ENCODE measurements at regions not wholly inside any gene's neighbourhood (a gene's known extent, or its start where the extent isn't known, plus 50 kb on each side); places are given as distances from the start of the nearest gene placed in this dataset.
"Not testable (repeated sequence)": the region's sequence is repeated elsewhere in the genome, so short reads cannot be mapped to it uniquely, and the experiment has no call there.

- no peak overlapping the region for H3K27ac ChIP-seq (ENCODE audit: insufficient read depth, low read length, poor library complexity, severe bottlenecking)
- H3K4me1 ChIP-seq (ENCODE audit: control insufficient read depth, insufficient read depth, low read length, poor library complexity, severe bottlenecking): no peaks in the 10 kb centered on the region
- H3K4me3 ChIP-seq (ENCODE audit: insufficient read depth, low read depth, low read length, poor library complexity, severe bottlenecking): no peak overlapping the region
- no peaks in the 10 kb centered on the region for H3K9me3 ChIP-seq (ENCODE audit: control insufficient read depth, low read length)
- H3K27me3 ChIP-seq (replicated peaks; ENCODE audit: control insufficient read depth, insufficient read depth, low read length, poor library complexity, severe bottlenecking): no peaks in the 10 kb centered on the region
- no peak for DNase-seq
- H3K36me3 ChIP-seq (ENCODE audit: control insufficient read depth, insufficient read depth, low read length): no peaks in the 10 kb centered on the region
These were observed 346.8 kb downstream of the TBL1XR1 start for GRCh38 chr3:176850498-176850897.

- H3K9me3 ChIP-seq (ENCODE audit: control insufficient read depth, low read length): no peaks in the 10 kb centered on the region
- no peak overlapping the region for H3K27ac ChIP-seq (ENCODE audit: insufficient read depth, low read length, poor library complexity, severe bottlenecking)
- H3K4me3 ChIP-seq (ENCODE audit: insufficient read depth, low read depth, low read length, poor library complexity, severe bottlenecking): no peak overlapping the region
- no peaks in the 10 kb centered on the region for H3K36me3 ChIP-seq (ENCODE audit: control insufficient read depth, insufficient read depth, low read length)
- no peak for DNase-seq
- no peaks in the 10 kb centered on the region for H3K27me3 ChIP-seq (replicated peaks; ENCODE audit: control insufficient read depth, insufficient read depth, low read length, poor library complexity, severe bottlenecking)
- H3K4me1 ChIP-seq (ENCODE audit: control insufficient read depth, insufficient read depth, low read length, poor library complexity, severe bottlenecking): no peaks in the 10 kb centered on the region
These were observed 348.7 kb downstream of the TBL1XR1 start for GRCh38 chr3:176848431-176849214.

GRCh38 chr3:176842914-176843313 lies 354.4 kb downstream of the TBL1XR1 start:
- no peak overlapping the region for H3K4me3 ChIP-seq (ENCODE audit: insufficient read depth, low read depth, low read length, poor library complexity, severe bottlenecking)
- DNase-seq: no peak
- no peaks in the 10 kb centered on the region for H3K9me3 ChIP-seq (ENCODE audit: control insufficient read depth, low read length)
- H3K27ac ChIP-seq (ENCODE audit: insufficient read depth, low read length, poor library complexity, severe bottlenecking): no peak overlapping the region
- no peaks in the 10 kb centered on the region for H3K27me3 ChIP-seq (replicated peaks; ENCODE audit: control insufficient read depth, insufficient read depth, low read length, poor library complexity, severe bottlenecking)
- H3K4me1 ChIP-seq (ENCODE audit: control insufficient read depth, insufficient read depth, low read length, poor library complexity, severe bottlenecking): no peaks in the 10 kb centered on the region
- H3K36me3 ChIP-seq (ENCODE audit: control insufficient read depth, insufficient read depth, low read length): no peaks in the 10 kb centered on the region

GRCh38 chr3:176840641-176841286 lies 356.5 kb downstream of the TBL1XR1 start:
- Histone ChIP-seq H3K27me3 (replicated peaks; ENCODE audit: control insufficient read depth, insufficient read depth, low read length, poor library complexity, severe bottlenecking) (no peaks in the 10 kb centered on the region), H3K4me3 (ENCODE audit: insufficient read depth, low read depth, low read length, poor library complexity, severe bottlenecking) (no peak overlapping the region), H3K4me1 (ENCODE audit: control insufficient read depth, insufficient read depth, low read length, poor library complexity, severe bottlenecking) (no peaks in the 10 kb centered on the region), H3K27ac (ENCODE audit: insufficient read depth, low read length, poor library complexity, severe bottlenecking) (no peak overlapping the region), H3K36me3 (ENCODE audit: control insufficient read depth, insufficient read depth, low read length) (no peaks in the 10 kb centered on the region), H3K9me3 (ENCODE audit: control insufficient read depth, low read length) (no peaks in the 10 kb centered on the region)
- DNase-seq: no peak

- DNase-seq: no peak
- Histone ChIP-seq H3K4me1 (ENCODE audit: control insufficient read depth, insufficient read depth, low read length, poor library complexity, severe bottlenecking) (no peaks in the 10 kb centered on the region), H3K36me3 (ENCODE audit: control insufficient read depth, insufficient read depth, low read length) (no peaks in the 10 kb centered on the region), H3K27ac (ENCODE audit: insufficient read depth, low read length, poor library complexity, severe bottlenecking) (no peak overlapping the region), H3K27me3 (replicated peaks; ENCODE audit: control insufficient read depth, insufficient read depth, low read length, poor library complexity, severe bottlenecking) (no peaks in the 10 kb centered on the region), H3K4me3 (ENCODE audit: insufficient read depth, low read depth, low read length, poor library complexity, severe bottlenecking) (no peak overlapping the region), H3K9me3 (ENCODE audit: control insufficient read depth, low read length) (no peaks in the 10 kb centered on the region)
These were observed 357.4 kb downstream of the TBL1XR1 start for GRCh38 chr3:176839901-176840300.

- H3K36me3 ChIP-seq (ENCODE audit: control insufficient read depth, insufficient read depth, low read length): no peaks in the 10 kb centered on the region
- H3K4me3 ChIP-seq (ENCODE audit: insufficient read depth, low read depth, low read length, poor library complexity, severe bottlenecking): no peak overlapping the region
- H3K4me1 ChIP-seq (ENCODE audit: control insufficient read depth, insufficient read depth, low read length, poor library complexity, severe bottlenecking): no peaks in the 10 kb centered on the region
- no peak for DNase-seq
- H3K27ac ChIP-seq (ENCODE audit: insufficient read depth, low read length, poor library complexity, severe bottlenecking): no peak overlapping the region
- H3K27me3 ChIP-seq (replicated peaks; ENCODE audit: control insufficient read depth, insufficient read depth, low read length, poor library complexity, severe bottlenecking): no peaks in the 10 kb centered on the region
- H3K9me3 ChIP-seq (ENCODE audit: control insufficient read depth, low read length): no peaks in the 10 kb centered on the region
These were observed 357.8 kb downstream of the TBL1XR1 start for GRCh38 chr3:176839466-176839865.

GRCh38 chr3:176827244-176827643 lies 370.0 kb downstream of the TBL1XR1 start:
- H3K4me1 ChIP-seq (ENCODE audit: control insufficient read depth, insufficient read depth, low read length, poor library complexity, severe bottlenecking); H3K9me3 ChIP-seq (ENCODE audit: control insufficient read depth, low read length); H3K27me3 ChIP-seq (replicated peaks; ENCODE audit: control insufficient read depth, insufficient read depth, low read length, poor library complexity, severe bottlenecking); H3K36me3 ChIP-seq (ENCODE audit: control insufficient read depth, insufficient read depth, low read length); H3K4me3 ChIP-seq (ENCODE audit: insufficient read depth, low read depth, low read length, poor library complexity, severe bottlenecking); DNase-seq; H3K27ac ChIP-seq (ENCODE audit: insufficient read depth, low read length, poor library complexity, severe bottlenecking): not testable (repeated sequence)

GRCh38 chr3:176824811-176825210 lies 372.5 kb downstream of the TBL1XR1 start:
- H3K9me3 ChIP-seq (ENCODE audit: control insufficient read depth, low read length): no peaks in the 10 kb centered on the region
- no peak overlapping the region for H3K4me3 ChIP-seq (ENCODE audit: insufficient read depth, low read depth, low read length, poor library complexity, severe bottlenecking)
- no peaks in the 10 kb centered on the region for H3K36me3 ChIP-seq (ENCODE audit: control insufficient read depth, insufficient read depth, low read length)
- no peaks in the 10 kb centered on the region for H3K27me3 ChIP-seq (replicated peaks; ENCODE audit: control insufficient read depth, insufficient read depth, low read length, poor library complexity, severe bottlenecking)
- no peaks in the 10 kb centered on the region for H3K4me1 ChIP-seq (ENCODE audit: control insufficient read depth, insufficient read depth, low read length, poor library complexity, severe bottlenecking)
- DNase-seq: no peak
- H3K27ac ChIP-seq (ENCODE audit: insufficient read depth, low read length, poor library complexity, severe bottlenecking): no peak overlapping the region

GRCh38 chr3:176820764-176821163 lies 376.5 kb downstream of the TBL1XR1 start:
- H3K27me3 ChIP-seq (replicated peaks; ENCODE audit: control insufficient read depth, insufficient read depth, low read length, poor library complexity, severe bottlenecking): no peaks in the 10 kb centered on the region
- H3K4me3 ChIP-seq (ENCODE audit: insufficient read depth, low read depth, low read length, poor library complexity, severe bottlenecking): no peak overlapping the region
- DNase-seq: no peak
- no peaks in the 10 kb centered on the region for H3K4me1 ChIP-seq (ENCODE audit: control insufficient read depth, insufficient read depth, low read length, poor library complexity, severe bottlenecking)
- H3K27ac ChIP-seq (ENCODE audit: insufficient read depth, low read length, poor library complexity, severe bottlenecking): no peak overlapping the region
- no peaks in the 10 kb centered on the region for H3K36me3 ChIP-seq (ENCODE audit: control insufficient read depth, insufficient read depth, low read length)
- no peaks in the 10 kb centered on the region for H3K9me3 ChIP-seq (ENCODE audit: control insufficient read depth, low read length)

- peaks cover 4% of the 10 kb centered on the region for H3K27me3 ChIP-seq (replicated peaks; ENCODE audit: control insufficient read depth, insufficient read depth, low read length, poor library complexity, severe bottlenecking)
These were observed 380.3 kb downstream of the TBL1XR1 start for GRCh38 chr3:176816937-176817336.

More at GRCh38 chr3:176816937-176817336, 380.3 kb downstream of the TBL1XR1 start:
- no peak overlapping the region for H3K27ac ChIP-seq (ENCODE audit: insufficient read depth, low read length, poor library complexity, severe bottlenecking)
- H3K4me3 ChIP-seq (ENCODE audit: insufficient read depth, low read depth, low read length, poor library complexity, severe bottlenecking): no peak overlapping the region
- H3K36me3 ChIP-seq (ENCODE audit: control insufficient read depth, insufficient read depth, low read length): no peaks in the 10 kb centered on the region
- H3K4me1 ChIP-seq (ENCODE audit: control insufficient read depth, insufficient read depth, low read length, poor library complexity, severe bottlenecking): no peaks in the 10 kb centered on the region
- H3K9me3 ChIP-seq (ENCODE audit: control insufficient read depth, low read length): no peaks in the 10 kb centered on the region
- DNase-seq: no peak
